ENCODE measurements at regions not wholly inside any gene's neighbourhood (a gene's known extent, or its start where the extent isn't known, plus 50 kb on each side); places are given as distances from the start of the nearest gene placed in this dataset.
A peak's percentile ranks its signal among the peaks of the same experiment; 100 is the strongest.

DNA sequence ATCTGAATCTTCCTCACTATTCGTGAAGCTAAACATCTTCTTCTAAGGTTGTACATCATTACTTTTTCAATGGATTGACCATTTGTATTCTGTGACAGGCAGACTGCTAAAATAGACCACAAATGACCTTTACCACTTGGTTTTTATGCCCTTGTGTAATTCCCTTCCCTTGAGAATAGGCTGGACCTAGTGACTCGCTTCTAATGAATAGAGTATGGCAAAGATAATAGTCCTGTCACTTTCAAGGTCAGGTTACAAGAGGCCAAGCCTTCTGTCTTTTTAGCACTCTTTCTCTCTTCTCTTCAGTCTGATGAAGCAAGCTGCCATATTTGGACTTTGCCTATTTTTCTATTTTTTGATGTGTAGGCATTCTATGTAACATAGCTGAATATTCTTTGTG lies 492.9 kb downstream of the SOX6 start:
- TF ChIP-seq POLR2A (IDR thresholded peaks at IDR 0.05): no peak
- TF ChIP-seq, protein P1, sequence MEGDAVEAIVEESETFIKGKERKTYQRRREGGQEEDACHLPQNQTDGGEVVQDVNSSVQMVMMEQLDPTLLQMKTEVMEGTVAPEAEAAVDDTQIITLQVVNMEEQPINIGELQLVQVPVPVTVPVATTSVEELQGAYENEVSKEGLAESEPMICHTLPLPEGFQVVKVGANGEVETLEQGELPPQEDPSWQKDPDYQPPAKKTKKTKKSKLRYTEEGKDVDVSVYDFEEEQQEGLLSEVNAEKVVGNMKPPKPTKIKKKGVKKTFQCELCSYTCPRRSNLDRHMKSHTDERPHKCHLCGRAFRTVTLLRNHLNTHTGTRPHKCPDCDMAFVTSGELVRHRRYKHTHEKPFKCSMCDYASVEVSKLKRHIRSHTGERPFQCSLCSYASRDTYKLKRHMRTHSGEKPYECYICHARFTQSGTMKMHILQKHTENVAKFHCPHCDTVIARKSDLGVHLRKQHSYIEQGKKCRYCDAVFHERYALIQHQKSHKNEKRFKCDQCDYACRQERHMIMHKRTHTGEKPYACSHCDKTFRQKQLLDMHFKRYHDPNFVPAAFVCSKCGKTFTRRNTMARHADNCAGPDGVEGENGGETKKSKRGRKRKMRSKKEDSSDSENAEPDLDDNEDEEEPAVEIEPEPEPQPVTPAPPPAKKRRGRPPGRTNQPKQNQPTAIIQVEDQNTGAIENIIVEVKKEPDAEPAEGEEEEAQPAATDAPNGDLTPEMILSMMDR (IDR thresholded peaks at IDR 0.05): no peak
- Histone ChIP-seq H3K27me3 (no peaks in the 10 kb centered on the region), H3K4me3 (no peak overlapping the region), H3K27ac (no peak overlapping the region), H3K9me3 (no peaks in the 10 kb centered on the region), H3K36me3 (no peaks in the 10 kb centered on the region), H3K4me1 (peaks cover 0 to 37% (median 10%) of the 10 kb centered on the region in 3 donors)
- DNase-seq: no peak
- 61 to 71% methylated on average over 2 of the region's 2 CpGs for WGBS, 2 donors
- intact Hi-C loops (cut with DNase I): no loop called here

DNA sequence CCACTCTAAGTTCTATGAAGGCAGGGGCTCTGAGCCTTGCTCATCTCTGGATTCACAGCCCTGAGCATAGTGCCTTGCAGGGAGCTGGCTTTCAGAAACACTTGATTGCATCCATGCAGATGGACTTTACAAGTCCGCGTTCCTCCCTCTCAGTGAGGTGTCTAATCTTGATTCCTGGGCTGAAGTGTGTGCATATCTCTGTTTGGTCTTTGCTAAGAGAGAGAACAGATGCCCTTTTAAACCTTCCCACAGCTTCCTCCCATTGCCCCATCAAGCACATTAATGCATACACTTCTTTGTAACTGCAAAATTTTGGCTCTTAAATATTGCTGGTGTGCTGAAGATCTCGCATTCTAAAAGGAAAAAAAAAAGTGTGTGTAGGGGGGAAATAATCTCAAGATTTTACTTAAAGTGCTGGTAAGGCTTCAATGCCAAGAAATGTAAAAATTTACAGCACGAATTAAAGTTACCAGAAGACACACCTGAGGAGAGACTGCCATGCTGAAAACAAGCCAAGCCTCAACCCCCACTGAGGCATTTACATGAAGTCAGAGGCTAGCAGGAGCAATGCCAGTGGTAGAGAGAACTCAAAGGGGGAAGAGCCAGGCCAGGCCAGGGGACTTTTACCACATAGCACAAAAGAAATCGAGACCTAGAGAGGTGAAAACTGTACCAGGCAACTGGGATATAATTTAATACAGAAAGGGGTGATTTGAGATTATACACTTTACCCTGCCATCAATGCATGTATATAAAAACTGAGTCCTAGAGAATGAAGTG lies 492.1 kb downstream of the SOX6 start:
- Histone ChIP-seq H3K9me3 (no peaks in the 10 kb centered on the region), H3K4me3 (no peak overlapping the region), H3K27ac (peak overlapping the region in 1 of 4 donors; percentile 62), H3K4me1 (peaks cover 0 to 38% (median 10%) of the 10 kb centered on the region in 3 donors), H3K27me3 (no peaks in the 10 kb centered on the region), H3K36me3 (no peaks in the 10 kb centered on the region)
- intact Hi-C loops (cut with DNase I): no loop called here
- DNase-seq: no peak
- WGBS, 2 donors: 78 to 79% methylated on average over 5 of the region's 5 CpGs
- TF ChIP-seq, protein P1 (IDR thresholded peaks at IDR 0.05): no peak
- TF ChIP-seq POLR2A (IDR thresholded peaks at IDR 0.05): no peak

DNA sequence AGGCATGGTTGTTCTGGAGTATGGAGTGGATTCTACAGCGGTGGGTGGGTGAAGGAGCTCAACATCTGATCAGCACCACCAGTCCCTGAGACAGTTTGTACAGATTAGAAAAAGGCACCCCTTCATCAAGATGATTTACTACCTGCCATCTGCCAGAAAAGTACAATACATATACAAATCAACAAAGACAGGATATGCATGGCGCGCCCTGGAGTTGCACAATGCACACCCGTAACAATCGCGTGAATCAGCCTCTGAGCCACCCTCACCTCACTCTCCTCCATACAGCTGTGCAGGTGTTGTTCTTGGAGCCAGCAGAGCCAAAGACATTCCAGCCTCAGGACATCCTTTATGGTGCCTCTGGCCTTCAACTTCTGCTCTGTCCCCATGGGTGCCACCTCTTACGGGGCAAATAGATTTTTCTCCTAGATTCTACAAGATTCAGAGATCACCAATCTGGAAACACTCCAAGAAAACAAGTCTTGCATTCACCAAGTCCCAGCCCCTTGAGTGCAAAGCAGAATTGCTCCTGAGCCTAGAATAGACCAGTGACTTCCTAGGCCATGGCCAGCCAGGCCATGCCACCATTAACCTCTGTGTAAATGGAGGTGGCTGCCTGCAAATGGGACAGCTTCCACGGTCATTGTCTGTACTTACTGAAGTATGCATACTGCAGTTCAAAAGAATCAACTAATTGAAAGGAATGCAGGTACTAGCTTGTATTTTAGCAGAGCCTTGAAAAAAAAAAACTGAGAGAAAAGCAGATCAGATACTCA lies 490.9 kb downstream of the SOX6 start:
- Histone ChIP-seq H3K4me1 (peaks cover 0 to 38% (median 10%) of the 10 kb centered on the region in 3 donors), H3K4me3 (no peak overlapping the region), H3K9me3 (no peaks in the 10 kb centered on the region), H3K27me3 (no peaks in the 10 kb centered on the region), H3K27ac (peak overlapping the region in 3 of 4 donors; percentile 9 to 62 (median 43)), H3K36me3 (no peaks in the 10 kb centered on the region)
- no peak for DNase-seq
- intact Hi-C loops (cut with DNase I): no loop called here
- 35 to 63% methylated on average over 4 to 8 of the region's 8 CpGs for WGBS, 2 donors
- no peak for TF ChIP-seq POLR2A (IDR thresholded peaks at IDR 0.05)
- TF ChIP-seq, protein P1 (IDR thresholded peaks at IDR 0.05): no peak

DNA sequence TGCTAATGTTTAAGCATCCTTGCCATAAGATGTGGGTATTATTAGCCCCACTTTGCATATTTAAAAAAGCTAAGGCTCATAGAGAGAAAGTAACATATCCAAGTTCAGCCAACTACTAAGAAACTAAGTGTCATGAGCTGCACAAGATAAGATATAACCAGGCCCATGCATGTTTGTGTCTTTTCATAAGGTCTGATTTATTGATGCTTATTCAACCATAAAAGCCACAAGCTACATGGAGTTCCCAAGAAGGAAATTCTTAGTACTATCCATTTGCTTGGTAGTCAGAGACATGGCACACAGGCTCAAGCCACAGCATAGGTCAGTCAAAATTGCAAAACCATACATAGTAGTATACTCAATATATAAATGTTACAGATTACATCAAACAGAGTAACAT lies 488.5 kb downstream of the SOX6 start:
- H3K4me3 ChIP-seq: no peak overlapping the region
- no peaks in the 10 kb centered on the region for H3K9me3 ChIP-seq
- no peak overlapping the region for H3K27ac ChIP-seq
- H3K4me1 ChIP-seq: peaks cover 0 to 38% (median 10%) of the 10 kb centered on the region in 3 donors
- intact Hi-C loops (cut with DNase I): no loop called here
- no peaks in the 10 kb centered on the region for H3K36me3 ChIP-seq
- no peaks in the 10 kb centered on the region for H3K27me3 ChIP-seq
- TF ChIP-seq, protein P1 (IDR thresholded peaks at IDR 0.05): no peak
- no peak for TF ChIP-seq POLR2A (IDR thresholded peaks at IDR 0.05)
- no peak for DNase-seq

DNA sequence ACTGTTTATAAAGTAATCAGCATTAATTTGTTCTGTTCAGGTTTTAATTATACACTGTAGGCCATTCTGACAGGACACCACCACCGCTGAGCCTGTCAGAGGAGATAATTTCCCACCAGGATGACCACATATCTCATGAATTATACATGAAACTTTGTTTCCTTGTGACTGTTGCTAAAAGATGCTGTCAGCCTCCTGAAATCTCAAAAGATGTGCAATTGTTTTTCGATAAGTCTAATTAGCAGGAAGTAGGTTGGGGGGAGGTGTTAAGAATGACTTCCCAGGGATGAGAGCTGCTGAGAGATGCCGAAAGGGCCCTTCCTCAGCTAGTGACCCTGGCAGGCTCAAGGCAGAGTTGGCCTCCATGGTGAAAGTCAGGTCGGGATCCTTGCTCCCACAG lies 485.4 kb downstream of the SOX6 start:
- DNase-seq: no peak
- no peak for TF ChIP-seq POLR2A (IDR thresholded peaks at IDR 0.05)
- TF ChIP-seq, protein P1 (IDR thresholded peaks at IDR 0.05): no peak

More for the DNA sequence above, 485.4 kb downstream of the SOX6 start:
- no peaks in the 10 kb centered on the region for H3K27me3 ChIP-seq
- intact Hi-C loops (cut with DNase I): no loop called here
- no peaks in the 10 kb centered on the region for H3K36me3 ChIP-seq
- H3K27ac ChIP-seq: no peak overlapping the region
- peaks cover 0 to 20% (median 0%) of the 10 kb centered on the region in 3 donors for H3K4me1 ChIP-seq
- H3K9me3 ChIP-seq: no peaks in the 10 kb centered on the region
- H3K4me3 ChIP-seq: no peak overlapping the region
- 75 to 76% methylated on average over 4 of the region's 4 CpGs for WGBS, 2 donors
